ENCODE measurements at regions not wholly inside any gene's neighbourhood (a gene's known extent, or its start where the extent isn't known, plus 50 kb on each side); places are given as distances from the start of the nearest gene placed in this dataset.

GRCh38 chr5:162801235-162801634 lies 636.2 kb upstream of the CCNG1 start:
- TF ChIP-seq, protein P1, sequence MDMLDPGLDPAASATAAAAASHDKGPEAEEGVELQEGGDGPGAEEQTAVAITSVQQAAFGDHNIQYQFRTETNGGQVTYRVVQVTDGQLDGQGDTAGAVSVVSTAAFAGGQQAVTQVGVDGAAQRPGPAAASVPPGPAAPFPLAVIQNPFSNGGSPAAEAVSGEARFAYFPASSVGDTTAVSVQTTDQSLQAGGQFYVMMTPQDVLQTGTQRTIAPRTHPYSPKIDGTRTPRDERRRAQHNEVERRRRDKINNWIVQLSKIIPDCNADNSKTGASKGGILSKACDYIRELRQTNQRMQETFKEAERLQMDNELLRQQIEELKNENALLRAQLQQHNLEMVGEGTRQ (IDR thresholded peaks at IDR 0.05; ENCODE audit: low read depth, low read length), result no peak
- no peak for TF ChIP-seq RAD21 (IDR thresholded peaks at IDR 0.05; ENCODE audit: low read length)
- no peak for TF ChIP-seq CEBPB (IDR thresholded peaks at IDR 0.05; ENCODE audit: low read depth, low read length)
- TF ChIP-seq FOS (IDR thresholded peaks at IDR 0.05; ENCODE audit: low read depth, low read length), result no peak
- TF ChIP-seq, protein P2, sequence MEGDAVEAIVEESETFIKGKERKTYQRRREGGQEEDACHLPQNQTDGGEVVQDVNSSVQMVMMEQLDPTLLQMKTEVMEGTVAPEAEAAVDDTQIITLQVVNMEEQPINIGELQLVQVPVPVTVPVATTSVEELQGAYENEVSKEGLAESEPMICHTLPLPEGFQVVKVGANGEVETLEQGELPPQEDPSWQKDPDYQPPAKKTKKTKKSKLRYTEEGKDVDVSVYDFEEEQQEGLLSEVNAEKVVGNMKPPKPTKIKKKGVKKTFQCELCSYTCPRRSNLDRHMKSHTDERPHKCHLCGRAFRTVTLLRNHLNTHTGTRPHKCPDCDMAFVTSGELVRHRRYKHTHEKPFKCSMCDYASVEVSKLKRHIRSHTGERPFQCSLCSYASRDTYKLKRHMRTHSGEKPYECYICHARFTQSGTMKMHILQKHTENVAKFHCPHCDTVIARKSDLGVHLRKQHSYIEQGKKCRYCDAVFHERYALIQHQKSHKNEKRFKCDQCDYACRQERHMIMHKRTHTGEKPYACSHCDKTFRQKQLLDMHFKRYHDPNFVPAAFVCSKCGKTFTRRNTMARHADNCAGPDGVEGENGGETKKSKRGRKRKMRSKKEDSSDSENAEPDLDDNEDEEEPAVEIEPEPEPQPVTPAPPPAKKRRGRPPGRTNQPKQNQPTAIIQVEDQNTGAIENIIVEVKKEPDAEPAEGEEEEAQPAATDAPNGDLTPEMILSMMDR (conservative IDR thresholded peaks at IDR 0.05; ENCODE audit: low read depth, low read length), result no peak
- no peak for TF ChIP-seq NFE2L2 (IDR thresholded peaks at IDR 0.05; ENCODE audit: low read depth, low read length)
- no peak for TF ChIP-seq CHD1 (IDR thresholded peaks at IDR 0.05; ENCODE audit: low read depth, low read length)
- no peak for TF ChIP-seq RCOR1 (IDR thresholded peaks at IDR 0.05; ENCODE audit: insufficient replicate concordance, low read length)

Measured in IMR-90 (cell line).